GM23248 (cell line): ENCODE measurements at regions not wholly inside any gene's neighbourhood (a gene's known extent, or its start where the extent isn't known, plus 50 kb on each side); places are given as distances from the start of the nearest gene placed in this dataset.

Experiments
- DNase-seq: peaks from one replicate; pipeline ENCODE4 v3.0.0-alpha.2; 2015
- H2AFZ ChIP-seq: fragments of 200-600 bp; sonication (generic); 2 replicates; pipeline ENCODE4 v1.6.1; 2016; ENCODE audit warnings: antibody characterized with exemption
- H3F3A ChIP-seq: fragments of 200-600 bp; sonication (generic); 2 replicates; pipeline ENCODE4 v1.6.1; 2016; ENCODE audit warnings: mild to moderate bottlenecking, antibody characterized with exemption, mixed run types; ENCODE audit not compliant: insufficient read depth
- H3K27ac ChIP-seq: fragments of 200-600 bp; sonication (generic); 2 replicates; pipeline ENCODE4 v1.5.1; 2016; ENCODE audit warnings: mild to moderate bottlenecking
- H3K27me3 ChIP-seq: fragments of 200-600 bp; sonication (generic); replicated peaks from 2 replicates; pipeline ENCODE4 v1.6.1; 2016; ENCODE audit warnings: mild to moderate bottlenecking; ENCODE audit not compliant: insufficient read depth
- H3K36me3 ChIP-seq: fragments of 200-600 bp; sonication (generic); 2 replicates; pipeline ENCODE4 v1.6.1; 2016; ENCODE audit warnings: low read depth, mild to moderate bottlenecking
- H3K4me1 ChIP-seq: fragments of 200-600 bp; sonication (generic); 2 replicates; pipeline ENCODE4 v1.6.1; 2016; ENCODE audit warnings: mild to moderate bottlenecking; ENCODE audit not compliant: insufficient read depth
- H3K4me2 ChIP-seq: fragments of 200-600 bp; sonication (generic); one replicate; pipeline ENCODE4 v1.6.1; 2016; ENCODE audit warnings: mild to moderate bottlenecking; ENCODE audit not compliant: unreplicated experiment
- H3K4me3 ChIP-seq: fragments of 200-600 bp; sonication (generic); 2 replicates; pipeline ENCODE4 v1.5.1; 2016; ENCODE audit warnings: mild to moderate bottlenecking
- H3K79me2 ChIP-seq: fragments of 200-600 bp; sonication (generic); 2 replicates; pipeline ENCODE4 v1.6.1; 2016; ENCODE audit warnings: mild to moderate bottlenecking; ENCODE audit not compliant: insufficient read depth
- H3K9ac ChIP-seq: fragments of 200-600 bp; sonication (generic); 2 replicates; pipeline ENCODE4 v1.6.1; 2016; ENCODE audit warnings: mild to moderate bottlenecking
- H3K9me2 ChIP-seq: fragments of 200-600 bp; sonication (generic); 2 replicates; pipeline ENCODE4 v1.6.1; 2016; ENCODE audit warnings: mixed run types, mild to moderate bottlenecking, moderate library complexity; ENCODE audit not compliant: insufficient read depth
- H3K9me3 ChIP-seq: fragments of 200-600 bp; sonication (generic); one replicate; pipeline ENCODE4 v1.6.1; 2017; ENCODE audit warnings: low read depth
- H4K20me1 ChIP-seq: fragments of 200-600 bp; sonication (generic); 2 replicates; pipeline ENCODE4 v1.6.0; 2016; ENCODE audit not compliant: insufficient read depth
- EZH2 ChIP-seq: fragments of 200-600 bp; sonication (generic); IDR thresholded peaks from 2 replicates; pipeline ENCODE4 v1.6.1; 2018; ENCODE audit warnings: antibody characterized with exemption, mild to moderate bottlenecking; ENCODE audit not compliant: insufficient read depth, poor library complexity, severe bottlenecking
- EZH2phosphoT487 ChIP-seq: fragments of 200-600 bp; sonication (generic); IDR thresholded peaks from 2 replicates; pipeline ENCODE4 v1.6.1; 2018; ENCODE audit warnings: antibody characterized with exemption, moderate library complexity, mild to moderate bottlenecking, low read depth; ENCODE audit not compliant: insufficient read depth
- WGBS, 2 experiments: methylation state at CpG; one replicate each; pipeline ENCODE4 v1.1.6; 2015 to 2017; ENCODE audit warnings: low lambda C conversion rate in 2 of 2, low coverage in 1 of 2; ENCODE audit errors: missing lambda C conversion rate in 2 of 2; 5-methylcytosine and 5-hydroxymethylcytosine counted together
- in situ Hi-C: fragments of 300-500 bp; cut with MboI; formaldehyde crosslinking; loops from 2 replicates; pipeline ENCODE4 v1.15.0; 2020

DNA sequence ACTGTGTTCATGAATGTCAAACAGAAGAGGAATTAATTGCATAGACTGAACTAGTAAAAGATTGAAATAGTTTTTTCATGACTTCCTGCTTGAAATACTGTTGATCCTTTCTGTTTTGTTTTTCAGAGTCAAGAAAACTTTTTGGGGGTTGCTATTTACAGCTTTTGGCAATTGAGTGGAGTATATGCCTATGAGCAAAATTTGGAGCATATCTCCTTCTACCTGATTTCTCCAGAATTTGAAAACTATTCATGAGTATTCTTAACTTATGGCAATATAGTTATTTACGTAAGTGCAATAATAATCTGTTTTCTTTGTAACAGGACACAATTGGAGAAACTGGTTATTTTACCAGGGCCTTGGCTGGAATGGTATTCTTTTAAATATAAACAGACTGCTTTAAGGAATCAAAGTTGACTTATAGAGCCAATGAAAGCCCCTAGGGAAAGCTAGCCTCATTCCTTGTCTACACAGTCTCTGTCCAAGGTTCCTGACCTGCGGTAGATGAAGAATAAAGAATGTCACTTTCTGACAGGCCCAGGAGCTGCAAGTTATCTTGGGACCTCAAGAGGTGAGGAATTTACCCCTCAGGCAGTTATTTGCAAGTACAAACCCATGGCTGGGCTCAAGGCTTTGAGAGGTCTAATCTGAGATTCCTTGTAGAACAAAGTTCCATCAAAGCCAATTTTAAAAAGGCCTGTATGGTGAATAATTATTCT lies 193.5 kb upstream of the NDUFV2 start:
- DNase-seq: no peak
- TF ChIP-seq EZH2: no peak
- TF ChIP-seq EZH2phosphoT487: no peak
- Histone ChIP-seq H3K4me3 (no peak overlapping the region), H3K27ac (no peak overlapping the region), H3K27me3 (no peaks in the 10 kb centered on the region), H3K9me2 (no peaks in the 10 kb centered on the region), H3K36me3 (no peaks in the 10 kb centered on the region), H3K9me3 (no peaks in the 10 kb centered on the region), H4K20me1 (no peaks in the 10 kb centered on the region), H2AFZ (no peak overlapping the region), H3K4me1 (no peaks in the 10 kb centered on the region), H3K9ac (no peak overlapping the region), H3F3A (no peaks in the 10 kb centered on the region), H3K79me2 (no peaks in the 10 kb centered on the region), H3K4me2 (no peak overlapping the region)
- WGBS, 2 experiments: 96 to 98% methylated on average over 2 of the region's 2 CpGs
- in situ Hi-C loops: no loop called here

DNA sequence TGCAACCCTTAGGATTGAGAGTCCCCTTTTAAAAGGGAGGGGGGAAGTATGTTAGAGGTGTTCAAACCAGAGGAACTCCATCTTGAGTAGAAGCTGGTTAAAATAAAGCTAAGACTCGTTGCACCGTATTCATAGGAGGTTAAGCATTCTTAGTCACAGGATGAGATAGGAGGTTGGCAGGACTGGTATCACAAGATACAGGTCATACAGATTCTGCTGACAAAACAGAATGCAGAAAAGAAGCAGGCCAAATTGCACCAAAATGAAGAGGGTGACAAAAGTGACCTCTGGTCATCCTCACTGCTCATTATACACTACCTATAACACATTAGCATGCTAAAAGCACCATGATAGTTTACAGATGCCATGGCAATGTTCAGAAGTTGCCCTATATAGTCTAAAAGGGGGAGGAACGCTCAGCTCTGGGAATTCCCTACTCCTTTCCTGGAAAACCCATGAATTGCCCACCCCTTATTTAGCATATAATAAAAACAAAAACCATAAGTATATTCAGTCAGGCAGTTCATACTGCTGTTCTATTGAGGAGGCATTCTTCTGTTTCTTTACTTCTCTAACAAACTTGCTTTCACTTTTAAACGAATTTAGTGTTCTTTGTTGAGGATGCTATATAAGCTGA lies 192.2 kb upstream of the NDUFV2 start:
- Histone ChIP-seq H3K27me3 (no peaks in the 10 kb centered on the region), H2AFZ (peak overlapping the region; percentile 58; the same call in 1 of the 2 replicates), H3K36me3 (no peaks in the 10 kb centered on the region), H3K9ac (no peak overlapping the region), H3K9me3 (no peaks in the 10 kb centered on the region), H3K4me3 (peak overlapping the region; percentile 3; the same call in 1 of the 2 replicates), H3F3A (no peaks in the 10 kb centered on the region), H3K79me2 (no peaks in the 10 kb centered on the region), H3K27ac (no peak overlapping the region), H3K9me2 (no peaks in the 10 kb centered on the region), H4K20me1 (no peaks in the 10 kb centered on the region), H3K4me2 (peak overlapping the region; percentile 17), H3K4me1 (no peaks in the 10 kb centered on the region)
- TF ChIP-seq EZH2phosphoT487: no peak
- no peak for TF ChIP-seq EZH2
- in situ Hi-C loops: no loop called here
- DNase-seq: no peak
- WGBS, 2 experiments: 66 to 72% methylated on average over 4 of the region's 4 CpGs

DNA sequence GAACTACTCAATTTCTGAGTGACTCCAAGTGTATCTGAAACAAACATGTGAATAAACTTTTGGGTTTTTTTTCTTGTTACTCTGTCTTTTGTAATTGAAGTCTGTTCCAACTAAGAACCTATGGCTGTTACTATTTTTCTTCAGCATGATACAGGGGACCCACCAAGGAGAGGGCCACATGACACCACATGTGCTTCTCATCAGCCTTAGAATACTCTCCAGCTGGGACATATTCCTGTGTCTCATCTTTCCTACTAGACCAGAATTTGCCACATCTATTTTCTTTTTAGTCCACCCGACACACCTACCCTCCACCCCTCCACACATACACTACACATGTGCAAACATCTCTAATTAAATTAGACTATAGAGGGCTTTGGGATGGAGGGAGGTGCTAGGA lies 191.7 kb upstream of the NDUFV2 start:
- Histone ChIP-seq H3K9me2 (no peaks in the 10 kb centered on the region), H3F3A (no peaks in the 10 kb centered on the region), H3K27me3 (no peaks in the 10 kb centered on the region), H3K4me2 (peak overlapping the region; percentile 17), H3K9ac (no peak overlapping the region), H3K79me2 (no peaks in the 10 kb centered on the region), H3K27ac (no peak overlapping the region), H3K9me3 (no peaks in the 10 kb centered on the region), H3K36me3 (no peaks in the 10 kb centered on the region), H3K4me1 (no peaks in the 10 kb centered on the region), H2AFZ (peak overlapping the region; percentile 58; the same call in 1 of the 2 replicates), H3K4me3 (peak overlapping the region; percentile 3; the same call in 1 of the 2 replicates), H4K20me1 (no peaks in the 10 kb centered on the region)
- in situ Hi-C loops: no loop called here
- TF ChIP-seq EZH2phosphoT487: no peak
- TF ChIP-seq EZH2: no peak
- no peak for DNase-seq
- 0 to 13% methylated on average over 1 of the region's 1 CpG for WGBS, 2 experiments

DNA sequence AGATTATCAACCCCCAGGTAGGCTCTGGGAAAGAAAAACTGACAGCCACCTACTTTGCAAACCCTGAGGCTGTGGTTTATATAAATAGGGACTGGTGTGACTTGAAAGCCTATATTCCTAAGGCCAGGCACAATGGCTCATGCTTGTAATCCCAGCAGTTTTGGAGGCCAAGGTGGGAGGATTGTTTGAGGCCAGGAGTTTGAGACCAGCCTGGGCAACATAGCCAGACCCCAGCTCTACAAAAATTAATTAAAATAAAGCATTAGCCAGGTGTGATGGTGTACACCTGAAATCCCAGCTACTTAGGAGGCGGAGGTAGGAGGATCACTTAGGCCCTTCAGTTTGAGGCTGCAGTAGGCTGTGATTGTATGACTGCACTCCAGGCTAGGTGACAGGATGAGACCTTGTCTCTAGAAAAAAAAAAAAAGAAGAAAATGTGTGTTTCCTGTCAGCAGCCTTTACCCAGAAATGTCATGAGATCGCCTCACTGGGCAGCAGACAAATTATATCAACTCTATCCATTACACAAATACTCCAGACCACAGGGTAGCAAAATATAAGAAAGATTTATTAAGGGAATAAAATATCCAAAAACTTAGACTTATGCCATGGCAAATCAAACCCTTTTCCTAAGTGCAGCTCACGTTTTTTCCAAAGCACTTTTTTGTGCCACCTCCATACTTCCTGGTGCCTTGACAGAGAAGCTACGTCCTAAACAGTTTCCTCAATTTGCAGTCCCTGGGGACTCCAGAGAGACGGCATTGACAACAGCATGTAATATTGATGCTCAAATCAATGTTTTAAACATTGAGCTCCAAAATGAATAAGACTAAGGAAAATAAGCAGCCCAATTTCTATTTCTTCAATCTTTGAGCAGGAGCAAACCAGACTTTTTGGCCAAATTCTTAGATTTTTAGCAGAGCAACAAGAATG lies 190.8 kb upstream of the NDUFV2 start:
- 96 to 97% methylated on average over 5 of the region's 5 CpGs for WGBS, 2 experiments
- Histone ChIP-seq H3K9me2 (no peaks in the 10 kb centered on the region), H4K20me1 (no peaks in the 10 kb centered on the region), H3K79me2 (no peaks in the 10 kb centered on the region), H2AFZ (no peak overlapping the region), H3K9ac (no peak overlapping the region), H3K27me3 (no peaks in the 10 kb centered on the region), H3K27ac (no peak overlapping the region), H3K4me1 (no peaks in the 10 kb centered on the region), H3K4me2 (no peak overlapping the region), H3K9me3 (no peaks in the 10 kb centered on the region), H3K36me3 (no peaks in the 10 kb centered on the region), H3K4me3 (no peak overlapping the region), H3F3A (no peaks in the 10 kb centered on the region)
- TF ChIP-seq EZH2phosphoT487: no peak
- TF ChIP-seq EZH2: no peak
- in situ Hi-C loops: no loop called here
- DNase-seq: no peak
